ENCODE measurements at regions not wholly inside any gene's neighbourhood (a gene's known extent, or its start where the extent isn't known, plus 50 kb on each side); places are given as distances from the start of the nearest gene placed in this dataset.

DNA sequence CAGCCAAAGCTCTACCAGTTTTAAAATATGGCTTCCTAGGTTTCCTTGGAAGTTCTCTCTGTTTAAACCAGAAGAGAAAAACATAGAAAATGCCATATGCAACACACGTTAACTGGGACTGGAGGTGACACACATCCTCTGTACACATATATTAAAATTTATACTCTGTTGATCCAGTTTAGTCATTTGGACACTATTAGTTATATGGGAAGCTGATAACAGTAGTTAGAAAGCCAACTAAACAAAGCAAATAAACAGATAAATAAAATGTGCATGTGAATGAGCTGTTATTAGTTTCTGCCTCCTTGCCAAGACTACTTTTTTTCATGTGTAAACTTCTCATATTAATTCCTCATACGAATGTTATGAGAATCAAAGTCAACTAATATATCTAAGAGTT, 1249.2 kb upstream of the CDH6 start:
- Mint-ChIP-seq H3K27ac (no peak overlapping the region), H3K36me3 (ENCODE audit: low read depth) (no peaks in the 10 kb centered on the region), H3K9me3 (no peaks in the 10 kb centered on the region), H3K4me1 (no peaks in the 10 kb centered on the region), H3K4me3 (no peak overlapping the region), H3K27me3 (ENCODE audit: low read depth) (no peaks in the 10 kb centered on the region)
- TF ChIP-seq, protein P1, sequence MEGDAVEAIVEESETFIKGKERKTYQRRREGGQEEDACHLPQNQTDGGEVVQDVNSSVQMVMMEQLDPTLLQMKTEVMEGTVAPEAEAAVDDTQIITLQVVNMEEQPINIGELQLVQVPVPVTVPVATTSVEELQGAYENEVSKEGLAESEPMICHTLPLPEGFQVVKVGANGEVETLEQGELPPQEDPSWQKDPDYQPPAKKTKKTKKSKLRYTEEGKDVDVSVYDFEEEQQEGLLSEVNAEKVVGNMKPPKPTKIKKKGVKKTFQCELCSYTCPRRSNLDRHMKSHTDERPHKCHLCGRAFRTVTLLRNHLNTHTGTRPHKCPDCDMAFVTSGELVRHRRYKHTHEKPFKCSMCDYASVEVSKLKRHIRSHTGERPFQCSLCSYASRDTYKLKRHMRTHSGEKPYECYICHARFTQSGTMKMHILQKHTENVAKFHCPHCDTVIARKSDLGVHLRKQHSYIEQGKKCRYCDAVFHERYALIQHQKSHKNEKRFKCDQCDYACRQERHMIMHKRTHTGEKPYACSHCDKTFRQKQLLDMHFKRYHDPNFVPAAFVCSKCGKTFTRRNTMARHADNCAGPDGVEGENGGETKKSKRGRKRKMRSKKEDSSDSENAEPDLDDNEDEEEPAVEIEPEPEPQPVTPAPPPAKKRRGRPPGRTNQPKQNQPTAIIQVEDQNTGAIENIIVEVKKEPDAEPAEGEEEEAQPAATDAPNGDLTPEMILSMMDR (IDR thresholded peaks at IDR 0.05; ENCODE audit: unreplicated experiment in 3 of 3) = no peak

DNA sequence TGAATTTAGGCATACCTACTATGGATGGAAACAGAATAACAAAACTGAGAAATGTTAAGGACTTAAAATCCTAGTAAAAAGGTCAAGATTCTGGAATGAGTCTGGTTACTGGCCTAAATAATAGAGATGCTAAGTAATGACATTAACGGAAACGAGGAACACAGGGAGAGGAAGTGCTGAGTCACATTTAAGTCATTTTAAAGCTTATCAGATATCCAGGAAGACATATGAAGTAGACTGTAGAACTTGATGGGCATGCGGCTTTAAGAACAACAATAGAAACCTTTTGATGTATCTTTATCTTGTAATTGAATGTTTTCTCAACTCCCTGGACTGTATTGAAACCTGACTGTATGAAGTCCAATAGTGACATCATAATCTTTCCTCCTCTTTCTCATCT, 1251.4 kb upstream of the CDH6 start:
- no peaks in the 10 kb centered on the region for H3K27me3 Mint-ChIP-seq (ENCODE audit: low read depth)
- no peaks in the 10 kb centered on the region for H3K36me3 Mint-ChIP-seq (ENCODE audit: low read depth)
- no peaks in the 10 kb centered on the region for H3K9me3 Mint-ChIP-seq
- no peak overlapping the region for H3K27ac Mint-ChIP-seq
- no peak overlapping the region for H3K4me3 Mint-ChIP-seq
- no peaks in the 10 kb centered on the region for H3K4me1 Mint-ChIP-seq
- TF ChIP-seq, protein P1 (IDR thresholded peaks at IDR 0.05; ENCODE audit: unreplicated experiment in 3 of 3) = no peak

DNA sequence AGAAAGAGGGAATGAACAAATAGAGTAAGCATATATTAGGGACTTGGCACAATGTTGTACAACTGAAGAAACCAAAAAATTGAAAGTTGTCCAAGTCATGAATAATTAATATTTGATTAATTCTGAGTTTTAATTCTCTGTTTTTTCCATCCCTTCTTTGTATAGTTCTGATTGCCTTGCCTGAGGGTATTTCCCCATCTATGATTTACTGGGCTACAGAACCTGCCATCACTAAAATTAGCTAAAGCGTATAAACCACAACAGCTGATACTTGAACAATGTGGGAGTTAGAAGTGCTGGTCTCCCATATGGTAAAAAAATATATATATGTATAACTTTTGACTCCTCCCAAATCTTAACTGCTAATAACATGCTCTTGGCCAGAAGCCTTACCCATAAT, 1253.5 kb upstream of the CDH6 start:
- no peaks in the 10 kb centered on the region for H3K9me3 Mint-ChIP-seq
- H3K27me3 Mint-ChIP-seq (ENCODE audit: low read depth) = no peaks in the 10 kb centered on the region
- H3K4me3 Mint-ChIP-seq = no peak overlapping the region
- TF ChIP-seq, protein P1 (IDR thresholded peaks at IDR 0.05; ENCODE audit: unreplicated experiment in 3 of 3) = no peak
- no peaks in the 10 kb centered on the region for H3K4me1 Mint-ChIP-seq
- no peaks in the 10 kb centered on the region for H3K36me3 Mint-ChIP-seq (ENCODE audit: low read depth)
- no peak overlapping the region for H3K27ac Mint-ChIP-seq

DNA sequence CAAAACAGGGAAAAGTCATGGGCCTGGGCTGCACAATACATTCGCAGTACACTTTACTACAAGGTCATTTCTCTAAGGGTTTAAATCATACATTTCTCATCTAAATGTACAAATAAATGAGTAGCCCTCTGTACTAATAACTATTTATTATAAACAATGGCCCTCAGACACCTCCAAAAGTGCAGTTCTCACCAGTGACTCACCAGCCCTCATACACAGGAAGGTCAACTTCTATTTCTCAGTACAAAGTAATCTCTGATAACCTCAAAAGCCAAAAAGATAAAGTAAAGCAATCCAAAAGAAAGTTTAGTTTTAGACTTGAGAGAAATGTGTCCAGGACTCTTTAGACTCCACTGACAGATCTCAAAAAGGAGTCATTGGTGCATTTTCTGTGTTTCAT, 1258.1 kb upstream of the CDH6 start:
- H3K27ac Mint-ChIP-seq = no peak overlapping the region
- no peaks in the 10 kb centered on the region for H3K9me3 Mint-ChIP-seq
- H3K4me1 Mint-ChIP-seq = no peaks in the 10 kb centered on the region
- TF ChIP-seq, protein P1 (IDR thresholded peaks at IDR 0.05; ENCODE audit: unreplicated experiment in 3 of 3) = no peak
- no peaks in the 10 kb centered on the region for H3K27me3 Mint-ChIP-seq (ENCODE audit: low read depth)
- no peaks in the 10 kb centered on the region for H3K36me3 Mint-ChIP-seq (ENCODE audit: low read depth)
- no peak overlapping the region for H3K4me3 Mint-ChIP-seq

DNA sequence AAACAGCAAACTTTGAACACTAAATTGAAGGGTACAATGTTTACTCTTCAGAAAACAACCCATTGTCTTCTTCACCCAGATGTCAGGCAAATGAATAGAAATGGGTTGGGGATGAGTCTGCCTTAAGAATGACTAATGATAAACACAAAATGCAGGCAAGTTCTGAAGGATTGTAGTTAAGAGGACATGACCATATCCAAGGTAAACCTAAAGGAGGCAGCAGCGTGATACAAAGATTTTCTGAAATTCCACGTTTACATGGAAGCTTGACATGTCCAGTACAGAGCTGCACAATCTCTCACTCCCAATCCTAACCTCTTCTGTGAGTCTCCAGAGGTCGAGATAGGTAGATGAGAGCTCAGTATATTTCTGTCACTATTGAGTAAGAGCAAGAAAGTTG, 1263.2 kb upstream of the CDH6 start:
- no peaks in the 10 kb centered on the region for H3K36me3 Mint-ChIP-seq (ENCODE audit: low read depth)
- no peaks in the 10 kb centered on the region for H3K4me1 Mint-ChIP-seq
- TF ChIP-seq, protein P1 (IDR thresholded peaks at IDR 0.05; ENCODE audit: unreplicated experiment in 3 of 3) = no peak
- H3K4me3 Mint-ChIP-seq = no peak overlapping the region
- no peaks in the 10 kb centered on the region for H3K27me3 Mint-ChIP-seq (ENCODE audit: low read depth)
- H3K9me3 Mint-ChIP-seq = no peaks in the 10 kb centered on the region
- H3K27ac Mint-ChIP-seq = no peak overlapping the region

DNA sequence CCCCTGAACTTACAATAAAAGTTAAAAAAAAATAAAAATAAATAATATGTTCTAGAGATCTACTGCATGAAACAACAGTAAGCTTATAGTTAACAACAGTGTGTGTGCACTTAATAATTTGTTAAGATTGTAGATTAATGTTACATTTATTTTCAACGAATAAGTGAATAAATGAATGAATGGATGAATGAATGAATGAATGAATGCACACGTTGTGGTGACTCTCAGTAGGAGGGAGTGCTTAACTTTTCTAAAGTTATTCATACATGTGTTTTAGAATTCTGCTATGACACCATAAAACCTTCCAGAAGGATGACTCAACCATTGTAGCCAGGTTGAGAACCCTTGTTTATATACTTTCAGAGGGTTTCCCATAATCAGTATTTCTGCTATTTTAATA, 1269.4 kb upstream of the CDH6 start:
- H3K4me3 Mint-ChIP-seq = no peak overlapping the region
- TF ChIP-seq, protein P1 (IDR thresholded peaks at IDR 0.05; ENCODE audit: unreplicated experiment in 3 of 3) = no peak
- no peaks in the 10 kb centered on the region for H3K36me3 Mint-ChIP-seq (ENCODE audit: low read depth)
- no peaks in the 10 kb centered on the region for H3K27me3 Mint-ChIP-seq (ENCODE audit: low read depth)
- no peaks in the 10 kb centered on the region for H3K4me1 Mint-ChIP-seq
- H3K9me3 Mint-ChIP-seq = no peaks in the 10 kb centered on the region
- H3K27ac Mint-ChIP-seq = no peak overlapping the region

All from nephron (organoid).